ENCODE measurements at regions not wholly inside any gene's neighbourhood (a gene's known extent, or its start where the extent isn't known, plus 50 kb on each side); places are given as distances from the start of the nearest gene placed in this dataset.

DNA sequence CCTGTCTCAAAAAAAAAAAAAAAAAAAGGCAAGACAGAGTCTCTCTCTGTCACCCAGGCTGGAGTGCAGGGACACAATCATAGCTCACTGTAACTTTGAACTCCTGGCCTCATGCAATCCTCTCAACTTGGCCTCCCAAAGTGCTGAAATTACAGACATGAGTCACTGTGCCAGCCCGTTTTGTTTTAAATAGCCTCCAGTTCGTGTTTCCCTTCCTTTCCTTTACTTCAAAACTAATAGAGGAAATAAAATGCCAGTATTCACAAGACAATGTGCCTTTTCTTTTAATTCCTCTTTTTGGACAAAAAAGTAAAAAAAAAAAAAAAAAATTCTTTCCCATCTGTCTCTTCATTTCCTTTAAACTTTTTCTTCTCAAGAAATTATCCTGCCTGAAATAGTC is 54.5 kb upstream of the ACMSD start:
- no peak overlapping the region for H4K91ac ChIP-seq (ENCODE audit: low read depth, low read length)
- H3K14ac ChIP-seq (ENCODE audit: low read length): no peak overlapping the region
- H3K4ac ChIP-seq (ENCODE audit: low read depth, low read length): no peak overlapping the region
- no peak overlapping the region for H3K18ac ChIP-seq (ENCODE audit: low read length)
- H3K4me3 ChIP-seq (ENCODE audit: low read depth, low read length): no peak overlapping the region
- no peak overlapping the region for H3K23ac ChIP-seq (ENCODE audit: low read length)
- no CpG with 5 or more reads among the region's 2 CpGs for WGBS (ENCODE audit: extremely low coverage, insufficient coverage, insufficient read length)
- no peak overlapping the region for H4K12ac ChIP-seq (ENCODE audit: low read depth, low read length)
- no peaks in the 10 kb centered on the region for H3K79me1 ChIP-seq (ENCODE audit: low read length)
- H3K9ac ChIP-seq (ENCODE audit: low read length): no peak overlapping the region
- H2BK120ac ChIP-seq (ENCODE audit: insufficient read depth, low read length, poor library complexity): no peak overlapping the region
- H3K27ac ChIP-seq (ENCODE audit: low read depth, low read length): no peak overlapping the region
- no peaks in the 10 kb centered on the region for H3K9me3 ChIP-seq (ENCODE audit: insufficient read depth, low read depth, low read length)
- H2AFZ ChIP-seq (ENCODE audit: insufficient read depth, low read length, poor library complexity): no peak overlapping the region
- no peak overlapping the region for H3K4me2 ChIP-seq (ENCODE audit: low read length)
- no peaks in the 10 kb centered on the region for H3K79me2 ChIP-seq (ENCODE audit: control insufficient read depth, insufficient read depth, low read length, poor library complexity)
- no peak overlapping the region for H2AK5ac ChIP-seq (ENCODE audit: low read length)
- DNase-seq: peak; percentile 16 to 21
- no peak overlapping the region for H4K8ac ChIP-seq (ENCODE audit: low read depth, low read length)
- no peaks in the 10 kb centered on the region for H3K4me1 ChIP-seq (ENCODE audit: control insufficient read depth in 1 of 2, insufficient read depth in 2 of 2, low read length in 2 of 2)
- H3K27me3 ChIP-seq (ENCODE audit: insufficient read depth, low read length): no peaks in the 10 kb centered on the region
- no peak overlapping the region for H2BK5ac ChIP-seq (ENCODE audit: low read depth, low read length, poor library complexity)
- H2BK12ac ChIP-seq (ENCODE audit: low read length): no peak overlapping the region
- no peaks in the 10 kb centered on the region for H3K36me3 ChIP-seq (ENCODE audit: control insufficient read depth in 1 of 2, insufficient read depth in 2 of 2, low read length in 2 of 2)

DNA sequence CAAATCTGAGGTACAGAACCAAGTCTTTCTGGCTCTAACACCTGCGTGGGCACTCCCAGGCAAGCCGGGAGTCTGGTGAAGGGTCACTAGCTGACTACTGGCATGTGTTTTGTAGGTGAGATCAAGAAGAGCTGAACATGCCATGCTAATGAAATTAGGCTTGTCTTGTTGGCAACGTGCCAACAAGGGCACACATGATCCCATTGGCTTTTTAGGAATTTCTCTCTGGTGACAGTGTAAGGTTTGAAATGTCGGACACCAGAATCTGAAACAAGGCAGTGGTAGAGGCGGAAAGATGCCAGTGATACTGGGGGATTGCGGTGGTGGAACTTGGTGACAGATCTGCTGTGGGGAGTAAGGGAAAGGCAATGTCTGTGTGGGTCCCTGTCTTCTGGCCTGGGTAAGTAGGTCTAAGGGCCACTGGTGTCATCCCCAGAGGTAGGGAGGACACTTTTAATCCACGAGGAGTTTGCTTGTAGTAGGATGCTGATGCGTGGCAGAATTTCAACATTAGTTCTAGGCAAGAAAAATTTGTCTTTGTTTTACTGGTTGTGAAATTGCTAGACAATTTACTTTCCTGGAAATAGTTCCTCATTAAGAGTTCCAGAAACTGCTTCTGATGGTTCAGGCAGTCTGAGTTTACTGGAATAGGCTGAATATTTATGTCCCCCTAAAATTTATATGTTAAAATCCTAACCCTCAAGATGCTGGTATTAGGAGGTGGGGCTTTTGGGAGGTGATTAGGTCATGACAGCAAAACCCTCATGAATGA is 52.6 kb upstream of the ACMSD start:
- no peak for DNase-seq
- no peak overlapping the region for H4K8ac ChIP-seq (ENCODE audit: low read depth, low read length)
- no peaks in the 10 kb centered on the region for H3K79me2 ChIP-seq (ENCODE audit: control insufficient read depth, insufficient read depth, low read length, poor library complexity)
- H2BK5ac ChIP-seq (ENCODE audit: low read depth, low read length, poor library complexity): no peak overlapping the region
- H3K4ac ChIP-seq (ENCODE audit: low read depth, low read length): no peak overlapping the region
- H3K9me3 ChIP-seq (ENCODE audit: insufficient read depth, low read depth, low read length): no peaks in the 10 kb centered on the region
- no peak overlapping the region for H2AK5ac ChIP-seq (ENCODE audit: low read length)
- no peaks in the 10 kb centered on the region for H3K79me1 ChIP-seq (ENCODE audit: low read length)
- no peak overlapping the region for H4K91ac ChIP-seq (ENCODE audit: low read depth, low read length)
- H3K14ac ChIP-seq (ENCODE audit: low read length): no peak overlapping the region
- no peaks in the 10 kb centered on the region for H3K4me1 ChIP-seq (ENCODE audit: control insufficient read depth in 1 of 2, insufficient read depth in 2 of 2, low read length in 2 of 2)
- no peak overlapping the region for H4K12ac ChIP-seq (ENCODE audit: low read depth, low read length)
- no peaks in the 10 kb centered on the region for H3K27me3 ChIP-seq (ENCODE audit: insufficient read depth, low read length)
- no peak overlapping the region for H3K9ac ChIP-seq (ENCODE audit: low read length)
- H3K18ac ChIP-seq (ENCODE audit: low read length): no peak overlapping the region
- H3K4me2 ChIP-seq (ENCODE audit: low read length): no peak overlapping the region
- no peak overlapping the region for H2AFZ ChIP-seq (ENCODE audit: insufficient read depth, low read length, poor library complexity)
- no CpG with 5 or more reads among the region's 8 CpGs for WGBS (ENCODE audit: extremely low coverage, insufficient coverage, insufficient read length)
- H3K23ac ChIP-seq (ENCODE audit: low read length): no peak overlapping the region
- no peak overlapping the region for H2BK12ac ChIP-seq (ENCODE audit: low read length)
- H3K36me3 ChIP-seq (ENCODE audit: control insufficient read depth in 1 of 2, insufficient read depth in 2 of 2, low read length in 2 of 2): no peaks in the 10 kb centered on the region
- no peak overlapping the region for H3K4me3 ChIP-seq (ENCODE audit: low read depth, low read length)
- no peak overlapping the region for H2BK120ac ChIP-seq (ENCODE audit: insufficient read depth, low read length, poor library complexity)
- no peak overlapping the region for H3K27ac ChIP-seq (ENCODE audit: low read depth, low read length)

DNA sequence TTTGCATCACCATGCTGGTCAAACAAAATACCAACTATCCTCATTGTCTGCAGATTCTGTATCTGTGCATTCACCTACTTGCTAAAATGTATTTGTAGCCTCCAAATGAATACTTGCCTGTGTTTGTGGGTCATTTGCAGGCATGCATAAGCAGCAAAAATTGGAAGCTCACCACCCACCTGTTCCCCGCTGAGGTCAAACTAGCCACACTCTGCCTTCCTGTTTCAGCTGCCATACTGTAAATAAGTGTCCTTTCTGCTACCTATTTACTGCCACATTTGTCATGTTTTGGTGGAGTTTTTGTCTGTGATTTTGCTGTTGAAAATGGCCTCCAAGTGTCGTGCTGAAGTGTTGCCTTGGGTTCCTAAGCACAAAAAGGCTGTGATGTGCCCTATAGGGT is 50.0 kb upstream of the ACMSD start:
- Histone ChIP-seq H4K91ac (ENCODE audit: low read depth, low read length) (no peak overlapping the region), H3K14ac (ENCODE audit: low read length) (no peak overlapping the region), H3K4me3 (ENCODE audit: low read depth, low read length) (no peak overlapping the region), H3K27ac (ENCODE audit: low read depth, low read length) (no peak overlapping the region), H2AK5ac (ENCODE audit: low read length) (no peak overlapping the region), H3K9me3 (ENCODE audit: insufficient read depth, low read depth, low read length) (no peaks in the 10 kb centered on the region), H3K79me2 (ENCODE audit: control insufficient read depth, insufficient read depth, low read length, poor library complexity) (no peaks in the 10 kb centered on the region), H2AFZ (ENCODE audit: insufficient read depth, low read length, poor library complexity) (no peak overlapping the region), H3K4ac (ENCODE audit: low read depth, low read length) (no peak overlapping the region), H4K12ac (ENCODE audit: low read depth, low read length) (no peak overlapping the region), H3K79me1 (ENCODE audit: low read length) (no peaks in the 10 kb centered on the region), H3K4me2 (ENCODE audit: low read length) (no peak overlapping the region), H3K4me1 (ENCODE audit: control insufficient read depth in 1 of 2, insufficient read depth in 2 of 2, low read length in 2 of 2) (no peaks in the 10 kb centered on the region), H4K8ac (ENCODE audit: low read depth, low read length) (no peak overlapping the region), H3K9ac (ENCODE audit: low read length) (no peak overlapping the region), H3K27me3 (ENCODE audit: insufficient read depth, low read length) (no peaks in the 10 kb centered on the region), H2BK5ac (ENCODE audit: low read depth, low read length, poor library complexity) (no peak overlapping the region), H3K18ac (ENCODE audit: low read length) (no peak overlapping the region), H2BK120ac (ENCODE audit: insufficient read depth, low read length, poor library complexity) (no peak overlapping the region), H3K36me3 (ENCODE audit: control insufficient read depth in 1 of 2, insufficient read depth in 2 of 2, low read length in 2 of 2) (no peaks in the 10 kb centered on the region), H2BK12ac (ENCODE audit: low read length) (no peak overlapping the region), H3K23ac (ENCODE audit: low read length) (no peak overlapping the region)
- no CpG with 5 or more reads among the region's 2 CpGs for WGBS (ENCODE audit: extremely low coverage, insufficient coverage, insufficient read length)
- DNase-seq: no peak

Measured in trophoblast cell (in vitro differentiated cells and primary cell).